ENCODE measurements at regions not wholly inside any gene's neighbourhood (a gene's known extent, or its start where the extent isn't known, plus 50 kb on each side); places are given as distances from the start of the nearest gene placed in this dataset.

GRCh38 chr4:24727390-24728224, 67.8 kb upstream of the SOD3 start:
- TF ChIP-seq CTCF (IDR thresholded peaks at IDR 0.05) (no peak), POLR2A (IDR thresholded peaks at IDR 0.05) (no peak), EP300 (IDR thresholded peaks at IDR 0.05) (no peak)
